KMS-11 (cell line): ENCODE measurements at regions not wholly inside any gene's neighbourhood (a gene's known extent, or its start where the extent isn't known, plus 50 kb on each side); places are given as distances from the start of the nearest gene placed in this dataset.

Source experiments
- H2AFZ ChIP-seq: fragments of 200-600 bp; sonication (generic); 2 replicates; pipeline ENCODE4 v1.6.1; 2016; ENCODE audit warnings: antibody characterized with exemption, mixed run types, low read depth
- H3K27ac ChIP-seq: fragments of 200-600 bp; sonication (generic); 2 replicates; pipeline ENCODE4 v1.6.1; 2016; ENCODE audit warnings: mild to moderate bottlenecking, mixed run types
- H3K27me3 ChIP-seq: fragments of 200-600 bp; sonication (generic); 2 replicates; pipeline ENCODE4 v1.6.1; 2017; ENCODE audit warnings: mild to moderate bottlenecking, low read depth, mixed run types, moderate library complexity; ENCODE audit not compliant: insufficient read depth
- H3K36me3 ChIP-seq: fragments of 200-600 bp; sonication (generic); 2 replicates; pipeline ENCODE4 v1.6.1; 2017; ENCODE audit warnings: mild to moderate bottlenecking, mixed run types; ENCODE audit not compliant: insufficient read depth
- H3K4me1 ChIP-seq: fragments of 200-600 bp; sonication (generic); 2 replicates; pipeline ENCODE4 v1.6.1; 2016; ENCODE audit warnings: mild to moderate bottlenecking, low read depth, mixed run types; ENCODE audit not compliant: poor library complexity, severe bottlenecking
- H3K4me2 ChIP-seq: fragments of 200-600 bp; sonication (generic); 2 replicates; pipeline ENCODE4 v1.7.0; 2016; ENCODE audit warnings: mild to moderate bottlenecking, mixed run types
- H3K4me3 ChIP-seq: fragments of 200-600 bp; sonication (generic); IDR thresholded peaks from 2 replicates; pipeline ENCODE4 v1.6.1; 2017; ENCODE audit warnings: low read depth, low read length, mixed read lengths; ENCODE audit not compliant: insufficient read depth
- H3K79me2 ChIP-seq: fragments of 200-600 bp; sonication (generic); 2 replicates; pipeline ENCODE4 v1.6.1; 2016; ENCODE audit warnings: low read depth, mixed run types; ENCODE audit not compliant: insufficient read depth
- H3K9ac ChIP-seq: fragments of 200-600 bp; sonication (generic); 2 replicates; pipeline ENCODE4 v1.6.1; 2016; ENCODE audit warnings: mild to moderate bottlenecking, mixed run types
- H4K20me1 ChIP-seq: fragments of 200-600 bp; sonication (generic); 2 replicates; pipeline ENCODE4 v1.6.1; 2016; ENCODE audit warnings: mild to moderate bottlenecking, mixed run types; ENCODE audit not compliant: insufficient read depth
- CTCF ChIP-seq: fragments of 200-600 bp; sonication (generic); conservative IDR thresholded peaks from 2 replicates; pipeline ENCODE4 v1.6.1; 2017; ENCODE audit warnings: low read depth, mild to moderate bottlenecking, antibody characterized with exemption, low read length, moderate library complexity, mixed read lengths

GRCh38 chr5:144004146-144004545 is 166.3 kb downstream of the YIPF5 start:
- Histone ChIP-seq H4K20me1 (no peaks in the 10 kb centered on the region), H3K4me1 (no peaks in the 10 kb centered on the region)
- TF ChIP-seq CTCF = no peak

DNA sequence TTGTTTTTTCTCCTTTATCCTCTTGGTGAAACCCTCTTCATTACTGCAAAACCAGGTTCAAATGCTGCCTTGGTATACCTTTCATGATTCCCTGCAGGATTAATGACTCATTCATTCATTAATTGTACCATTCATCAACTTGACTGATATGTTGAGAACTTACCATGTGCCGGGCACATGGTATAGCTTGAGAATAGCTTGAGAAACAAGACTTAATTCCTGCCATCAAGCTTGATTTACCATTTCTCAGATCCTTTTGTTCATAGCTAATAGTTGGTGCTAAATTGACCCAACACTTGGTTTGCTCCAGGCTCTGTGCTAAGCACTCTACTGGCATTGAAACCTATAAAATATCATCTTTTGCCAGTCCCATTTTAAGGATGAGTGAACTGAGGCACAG is 165.7 kb downstream of the YIPF5 start:
- Histone ChIP-seq H3K27ac (no peak overlapping the region), H3K27me3 (no peaks in the 10 kb centered on the region), H4K20me1 (no peaks in the 10 kb centered on the region), H3K79me2 (no peaks in the 10 kb centered on the region), H3K9ac (no peak overlapping the region), H2AFZ (no peak overlapping the region), H3K4me3 (no peak overlapping the region), H3K4me1 (no peaks in the 10 kb centered on the region), H3K4me2 (no peak overlapping the region), H3K36me3 (no peaks in the 10 kb centered on the region)
- no peak for TF ChIP-seq CTCF

More at GRCh38 chr5:144004146-144004545, 166.3 kb downstream of the YIPF5 start:
- Histone ChIP-seq H3K4me3 (no peak overlapping the region), H3K27ac (no peak overlapping the region), H3K9ac (no peak overlapping the region), H2AFZ (no peak overlapping the region), H3K4me2 (no peak overlapping the region), H3K27me3 (no peaks in the 10 kb centered on the region), H3K79me2 (no peaks in the 10 kb centered on the region), H3K36me3 (no peaks in the 10 kb centered on the region)

GRCh38 chr5:144009116-144009515 is 161.3 kb downstream of the YIPF5 start:
- no peaks in the 10 kb centered on the region for H3K36me3 ChIP-seq
- no peak for TF ChIP-seq CTCF
- H3K4me1 ChIP-seq = no peaks in the 10 kb centered on the region
- H3K27me3 ChIP-seq = no peaks in the 10 kb centered on the region
- H4K20me1 ChIP-seq = no peaks in the 10 kb centered on the region
- H3K27ac ChIP-seq = no peak overlapping the region
- no peak overlapping the region for H3K9ac ChIP-seq
- no peaks in the 10 kb centered on the region for H3K79me2 ChIP-seq
- no peak overlapping the region for H2AFZ ChIP-seq
- H3K4me2 ChIP-seq = no peak overlapping the region
- H3K4me3 ChIP-seq = no peak overlapping the region

GRCh38 chr5:144011388-144011787 is 159.1 kb downstream of the YIPF5 start:
- no peak for TF ChIP-seq CTCF
- Histone ChIP-seq H3K79me2 (no peaks in the 10 kb centered on the region), H3K4me2 (no peak overlapping the region), H3K4me1 (no peaks in the 10 kb centered on the region), H3K9ac (no peak overlapping the region), H4K20me1 (no peaks in the 10 kb centered on the region), H3K4me3 (no peak overlapping the region), H2AFZ (no peak overlapping the region), H3K27me3 (no peaks in the 10 kb centered on the region), H3K36me3 (no peaks in the 10 kb centered on the region), H3K27ac (no peak overlapping the region)
